HepG2 (cell line): ENCODE measurements at regions not wholly inside any gene's neighbourhood (a gene's known extent, or its start where the extent isn't known, plus 50 kb on each side); places are given as distances from the start of the nearest gene placed in this dataset.

ENCODE experiments used
- ATAC-seq: fragments of 200-7000 bp; cut with Tn5 transposase; 3 replicates; pipeline ENCODE4 v1.9.1; 2020; ENCODE audit warnings: mild to moderate bottlenecking, moderate library complexity
- BruUV-seq: library from RNA; stranded (reverse); fragments of 400-500 nt; replicated peaks from 2 replicates; lab custom pipeline; 2021; lab: Mats Ljungman, UMichigan
- CTCF ChIA-PET: fragments of 300-600 bp; formaldehyde crosslinking; extraction: SDS; loops from one replicate; lab custom pipeline; 2021; ENCODE audit warnings: low total read pairs, inconsistent platforms, low intra/inter-chr PET ratio; lab: Yijun Ruan, JAX
- POLR2A ChIA-PET: fragments of 350-600 bp; sonication (Branson Sonifier 250); formaldehyde crosslinking; loops from one replicate; lab custom pipeline; 2020; ENCODE audit warnings: antibody characterized with exemption, inconsistent platforms; lab: Yijun Ruan, JAX
- DNase-seq: peaks from one replicate; pipeline ENCODE4 v3.0.0-alpha.2; 2015; ENCODE audit warnings: low spot score
- FAIRE-seq: peaks from 3 replicates; lab custom pipeline; 2011; peaks lifted over from hg19 to GRCh38; lab: Jason Lieb, UNC
- H2AFZ ChIP-seq: one replicate; pipeline ENCODE4 v1.6.1; 2011; ENCODE audit warnings: low read length, inconsistent platforms
- H3K27ac ChIP-seq: fragments of 300-600 bp; 3 replicates; pipeline ENCODE4 v1.8.0; 2011; ENCODE audit warnings: mixed run types, mild to moderate bottlenecking, mixed read lengths, low read length, inconsistent platforms; ENCODE audit not compliant: insufficient read depth; ENCODE audit errors: extremely low read length
- H3K27me3 ChIP-seq, 2 experiments: fragments of 200-600 bp in 1 of 2; 2 replicates in 1 of 2; 3 replicates in 1 of 2; pipeline versions ENCODE4 v1.6.0 to v1.8.0; 2011; ENCODE audit warnings: low read length in 2 of 2, mild to moderate bottlenecking in 2 of 2, moderate library complexity in 2 of 2, inconsistent platforms in 1 of 2; ENCODE audit not compliant: insufficient read depth in 2 of 2, control insufficient read depth in 1 of 2
- H3K36me3 ChIP-seq, 2 experiments: fragments of 200-600 bp in 1 of 2; replicated peaks in 1 of 2; 2 replicates in 1 of 2; 3 replicates in 1 of 2; pipeline versions ENCODE4 v1.5.1 to v1.8.0; 2011; ENCODE audit warnings: low read length in 2 of 2, inconsistent platforms in 1 of 2; ENCODE audit not compliant: insufficient read depth in 2 of 2, control insufficient read depth in 1 of 2
- H3K4me1 ChIP-seq: 2 replicates; pipeline ENCODE4 v1.5.1; 2012; ENCODE audit warnings: low read length, inconsistent platforms; ENCODE audit not compliant: insufficient read depth
- H3K4me2 ChIP-seq: 2 replicates; pipeline ENCODE4 v1.6.0; 2011; ENCODE audit warnings: low read depth, low read length, inconsistent platforms
- H3K4me3 ChIP-seq, 3 experiments: fragments of 200-600 bp in 1 of 3; sonication (generic), shearing (Covaris generic) in 1 of 3; replicated peaks in 1 of 3; 2 replicates each; pipeline ENCODE4 v1.5.1; 2011 to 2016; ENCODE audit warnings: low read length in 3 of 3, inconsistent platforms in 2 of 3, low read depth in 2 of 3, mild to moderate bottlenecking in 2 of 3, control low read depth in 1 of 3, mixed read lengths in 1 of 3; ENCODE audit not compliant: insufficient read depth in 1 of 3
- H3K79me2 ChIP-seq: one replicate; pipeline ENCODE4 v1.6.1; 2011; ENCODE audit warnings: low read length, inconsistent platforms; ENCODE audit not compliant: insufficient read depth
- H3K9ac ChIP-seq: 2 replicates; pipeline ENCODE4 v1.6.0; 2011; ENCODE audit warnings: mild to moderate bottlenecking, low read depth, low read length, inconsistent platforms; ENCODE audit not compliant: insufficient read depth
- H3K9me3 ChIP-seq: 2 replicates; pipeline ENCODE4 v1.5.1; 2012; ENCODE audit warnings: mild to moderate bottlenecking, low read length
- H4K20me1 ChIP-seq: 2 replicates; pipeline ENCODE4 v1.6.0; 2011; ENCODE audit warnings: inconsistent platforms, mild to moderate bottlenecking, low read length, moderate library complexity; ENCODE audit not compliant: insufficient read depth
- PHF5A ChIP-seq: IDR thresholded peaks from one replicate; pipeline ENCODE4 v1.6.1; 2018; ENCODE audit warnings: low read depth, missing genetic modification reagents; ENCODE audit not compliant: unreplicated experiment
- WGBS: methylation state at CpG from one replicate; pipeline ENCODE4 v1.1.6; 2017; ENCODE audit warnings: low lambda C conversion rate; 5-methylcytosine and 5-hydroxymethylcytosine counted together
- in situ Hi-C: cut with HindIII; loops from 2 replicates; pipeline ENCODE4 v1.10.0; 2017; ENCODE audit warnings: low pct_unique_long_range_greater_than_20kb; ENCODE audit not compliant: extremely low pct_ligation_motif_present
- intact Hi-C: fragments of 100-400 bp; cut with micrococcal nuclease; formaldehyde crosslinking; loops from one replicate; pipeline ENCODE4 v1.10.0; 2022; ENCODE audit not compliant: unreplicated experiment
- TF ChIP-seq, protein P1 (sequence below): IDR thresholded peaks from 2 replicates; pipeline ENCODE4 v1.4.0; 2020; ENCODE audit warnings: mild to moderate bottlenecking, missing genetic modification reagents

DNA sequence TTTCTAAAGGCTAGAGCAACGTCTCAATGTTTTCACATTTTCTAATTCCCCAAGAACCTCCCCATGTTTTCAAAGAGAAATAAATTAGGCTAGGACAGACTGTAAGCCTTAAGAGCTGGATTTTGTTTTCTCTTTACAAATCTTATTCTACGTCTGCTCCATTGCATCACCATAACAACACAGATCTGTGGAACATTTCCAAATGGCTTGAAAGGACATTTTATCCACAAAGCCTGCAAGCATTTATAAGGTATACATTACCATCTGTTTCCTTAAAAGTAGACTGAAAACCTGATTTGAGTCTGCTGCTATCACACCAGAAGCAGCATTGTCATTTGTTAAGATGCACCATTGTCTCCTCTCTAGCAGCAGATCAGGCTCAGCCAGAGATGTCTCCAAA lies 115.3 kb upstream of the PLEKHA5 start (continued):
- TF ChIP-seq, protein P1, sequence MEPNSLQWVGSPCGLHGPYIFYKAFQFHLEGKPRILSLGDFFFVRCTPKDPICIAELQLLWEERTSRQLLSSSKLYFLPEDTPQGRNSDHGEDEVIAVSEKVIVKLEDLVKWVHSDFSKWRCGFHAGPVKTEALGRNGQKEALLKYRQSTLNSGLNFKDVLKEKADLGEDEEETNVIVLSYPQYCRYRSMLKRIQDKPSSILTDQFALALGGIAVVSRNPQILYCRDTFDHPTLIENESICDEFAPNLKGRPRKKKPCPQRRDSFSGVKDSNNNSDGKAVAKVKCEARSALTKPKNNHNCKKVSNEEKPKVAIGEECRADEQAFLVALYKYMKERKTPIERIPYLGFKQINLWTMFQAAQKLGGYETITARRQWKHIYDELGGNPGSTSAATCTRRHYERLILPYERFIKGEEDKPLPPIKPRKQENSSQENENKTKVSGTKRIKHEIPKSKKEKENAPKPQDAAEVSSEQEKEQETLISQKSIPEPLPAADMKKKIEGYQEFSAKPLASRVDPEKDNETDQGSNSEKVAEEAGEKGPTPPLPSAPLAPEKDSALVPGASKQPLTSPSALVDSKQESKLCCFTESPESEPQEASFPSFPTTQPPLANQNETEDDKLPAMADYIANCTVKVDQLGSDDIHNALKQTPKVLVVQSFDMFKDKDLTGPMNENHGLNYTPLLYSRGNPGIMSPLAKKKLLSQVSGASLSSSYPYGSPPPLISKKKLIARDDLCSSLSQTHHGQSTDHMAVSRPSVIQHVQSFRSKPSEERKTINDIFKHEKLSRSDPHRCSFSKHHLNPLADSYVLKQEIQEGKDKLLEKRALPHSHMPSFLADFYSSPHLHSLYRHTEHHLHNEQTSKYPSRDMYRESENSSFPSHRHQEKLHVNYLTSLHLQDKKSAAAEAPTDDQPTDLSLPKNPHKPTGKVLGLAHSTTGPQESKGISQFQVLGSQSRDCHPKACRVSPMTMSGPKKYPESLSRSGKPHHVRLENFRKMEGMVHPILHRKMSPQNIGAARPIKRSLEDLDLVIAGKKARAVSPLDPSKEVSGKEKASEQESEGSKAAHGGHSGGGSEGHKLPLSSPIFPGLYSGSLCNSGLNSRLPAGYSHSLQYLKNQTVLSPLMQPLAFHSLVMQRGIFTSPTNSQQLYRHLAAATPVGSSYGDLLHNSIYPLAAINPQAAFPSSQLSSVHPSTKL (CRISPR knock-in tag): no peak

DNA sequence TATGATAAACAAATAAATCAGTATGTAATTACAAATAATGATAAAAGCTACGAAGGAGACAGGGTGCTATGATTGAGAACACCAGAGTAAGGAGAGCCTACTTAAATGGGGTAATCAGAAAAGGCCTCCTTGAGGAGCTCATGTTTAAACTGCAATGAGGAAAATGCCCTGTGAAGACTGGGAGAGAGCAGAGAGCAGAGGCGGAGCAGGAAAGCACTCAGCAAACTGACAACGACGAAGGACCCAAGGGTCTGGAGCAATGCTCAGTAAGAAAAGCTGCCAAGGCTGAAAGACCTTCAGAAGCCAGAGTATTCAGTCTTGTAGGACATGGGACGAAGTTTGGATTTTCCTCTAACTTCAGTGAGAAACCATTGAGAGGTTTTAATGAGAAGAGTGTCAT lies 114.2 kb upstream of the PLEKHA5 start:
- in situ Hi-C loops (no loop called here), intact Hi-C loops (no loop called here)
- FAIRE-seq: no peak
- no peaks in the 10 kb centered on the region for H3K9me3 ChIP-seq
- no peak for DNase-seq
- BruUV-seq: no TSS peak
- ATAC-seq: no peak
- WGBS: 9% methylated on average over 5 of the region's 5 CpGs
- no peak overlapping the region for H2AFZ ChIP-seq
- H4K20me1 ChIP-seq: no peaks in the 10 kb centered on the region
- H3K4me3 ChIP-seq: no peak overlapping the region
- CTCF ChIA-PET: no interaction called here
- no peak for TF ChIP-seq PHF5A (CRISPR knock-in tag)
- H3K27me3 ChIP-seq: no peaks in the 10 kb centered on the region
- no peak overlapping the region for H3K4me2 ChIP-seq
- no peaks in the 10 kb centered on the region for H3K79me2 ChIP-seq
- H3K9ac ChIP-seq: no peak overlapping the region
- POLR2A ChIA-PET: no interaction called here
- no peaks in the 10 kb centered on the region for H3K4me1 ChIP-seq
- H3K36me3 ChIP-seq: no peaks in the 10 kb centered on the region
- no peak overlapping the region for H3K27ac ChIP-seq
